ENCODE measurements at regions not wholly inside any gene's neighbourhood (a gene's known extent, or its start where the extent isn't known, plus 50 kb on each side); places are given as distances from the start of the nearest gene placed in this dataset.

- no peak for DNase-seq (ENCODE audit: low read depth)
Measured at GRCh38 chr3:76954412-76954811, 85.5 kb upstream of the ROBO2 start.

- no peak for DNase-seq (ENCODE audit: low read depth)
Measured at GRCh38 chr3:76958274-76958673, 81.6 kb upstream of the ROBO2 start.

- no peak for DNase-seq (ENCODE audit: low read depth)
Measured at GRCh38 chr3:76958861-76959260, 81.0 kb upstream of the ROBO2 start.

- DNase-seq (ENCODE audit: low read depth) = no peak
Measured at GRCh38 chr3:76961284-76961683, 78.6 kb upstream of the ROBO2 start.

- DNase-seq (ENCODE audit: low read depth) = no peak
Measured at GRCh38 chr3:76965122-76965725, 74.7 kb upstream of the ROBO2 start.

GRCh38 chr3:76969471-76969870 is 70.4 kb upstream of the ROBO2 start:
- no peak for DNase-seq (ENCODE audit: low read depth)

- no peak for DNase-seq (ENCODE audit: low read depth)
Measured at GRCh38 chr3:76969996-76970615, 69.8 kb upstream of the ROBO2 start.

GRCh38 chr3:76972624-76973296 is 67.1 kb upstream of the ROBO2 start:
- no peak for DNase-seq (ENCODE audit: low read depth)

GRCh38 chr3:76976996-76977395 is 62.9 kb upstream of the ROBO2 start:
- no peak for DNase-seq (ENCODE audit: low read depth)

- DNase-seq (ENCODE audit: low read depth) = no peak
Measured at GRCh38 chr3:76985645-76986044, 54.3 kb upstream of the ROBO2 start.

- DNase-seq (ENCODE audit: low read depth) = no peak
Measured at GRCh38 chr3:76986876-76987474, 52.9 kb upstream of the ROBO2 start.

Measured in myocyte (in vitro differentiated cells).